Hypothalamus (tissue), 51 donors: ENCODE measurements at regions not wholly inside any gene's neighbourhood (a gene's known extent, or its start where the extent isn't known, plus 50 kb on each side); places are given as distances from the start of the nearest gene placed in this dataset.

Source experiments
- DNase-seq, 51 donors: peaks; one replicate each; lab custom pipeline; 2025; lab: John Stamatoyannopoulos, UW

- no peak for DNase-seq
Observed at GRCh38 chr1:4531842-4532241, 122.6 kb upstream of the AJAP1 start.

GRCh38 chr1:4532656-4533055 is 121.8 kb upstream of the AJAP1 start:
- DNase-seq: no peak

- no peak for DNase-seq
Observed at GRCh38 chr1:4546911-4547310, 107.5 kb upstream of the AJAP1 start.

GRCh38 chr1:4549930-4550329 is 104.5 kb upstream of the AJAP1 start:
- no peak for DNase-seq

- no peak for DNase-seq
Observed at GRCh38 chr1:4550941-4551340, 103.5 kb upstream of the AJAP1 start.

GRCh38 chr1:4551706-4552105 is 102.7 kb upstream of the AJAP1 start:
- peak in 1 of 51 donors; percentile 15 for DNase-seq

- no peak for DNase-seq
Observed at GRCh38 chr1:4553761-4554160, 100.6 kb upstream of the AJAP1 start.

GRCh38 chr1:4554271-4554865 is 100.0 kb upstream of the AJAP1 start:
- no peak for DNase-seq

GRCh38 chr1:4557949-4558348 is 96.5 kb upstream of the AJAP1 start:
- DNase-seq: no peak

GRCh38 chr1:4561205-4561604 is 93.2 kb upstream of the AJAP1 start:
- no peak for DNase-seq

GRCh38 chr1:4562321-4562720 is 92.1 kb upstream of the AJAP1 start:
- DNase-seq: no peak

- DNase-seq: no peak
Observed at GRCh38 chr1:4563586-4563985, 90.8 kb upstream of the AJAP1 start.

- no peak for DNase-seq
Observed at GRCh38 chr1:4564051-4564450, 90.4 kb upstream of the AJAP1 start.

- no peak for DNase-seq
Observed at GRCh38 chr1:4565166-4565565, 89.2 kb upstream of the AJAP1 start.

- no peak for DNase-seq
Observed at GRCh38 chr1:4565801-4566449, 88.5 kb upstream of the AJAP1 start.

GRCh38 chr1:4571263-4571662 is 83.1 kb upstream of the AJAP1 start:
- no peak for DNase-seq

- DNase-seq: no peak
Observed at GRCh38 chr1:4573526-4573925, 80.9 kb upstream of the AJAP1 start.

GRCh38 chr1:4581807-4582206 is 72.6 kb upstream of the AJAP1 start:
- DNase-seq: no peak

GRCh38 chr1:4584449-4584848 is 70.0 kb upstream of the AJAP1 start:
- no peak for DNase-seq

- DNase-seq: peak in 11 of 51 donors; percentile 2 to 20 (median 11)
Observed at GRCh38 chr1:4585216-4585615, 69.2 kb upstream of the AJAP1 start.

GRCh38 chr1:4585705-4586104 is 68.7 kb upstream of the AJAP1 start:
- DNase-seq: no peak

GRCh38 chr1:4586611-4587160 is 67.7 kb upstream of the AJAP1 start:
- DNase-seq: no peak

GRCh38 chr1:4587721-4588120 is 66.7 kb upstream of the AJAP1 start:
- no peak for DNase-seq
